ENCODE measurements at regions not wholly inside any gene's neighbourhood (a gene's known extent, or its start where the extent isn't known, plus 50 kb on each side); places are given as distances from the start of the nearest gene placed in this dataset.

DNA sequence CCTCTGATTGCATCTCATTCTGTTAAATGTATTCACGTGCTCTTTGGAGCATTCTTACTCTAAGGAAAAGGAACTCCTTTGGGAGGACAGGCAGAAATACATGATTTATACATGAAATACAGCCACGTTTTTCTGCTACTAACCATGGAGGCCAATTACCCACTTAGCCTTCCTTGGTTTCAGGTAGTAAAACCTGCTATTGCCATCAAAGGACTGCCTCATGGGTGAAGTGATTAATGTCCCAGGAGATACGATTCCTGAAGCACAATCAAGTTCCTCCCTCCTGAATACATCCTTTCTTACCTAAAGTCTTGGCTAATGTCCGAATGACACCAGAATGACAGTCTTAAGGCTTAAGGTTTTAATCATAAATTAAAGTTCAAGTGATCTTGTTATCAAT is 58.5 kb upstream of the PIK3CG start:
- TF ChIP-seq, protein P1, sequence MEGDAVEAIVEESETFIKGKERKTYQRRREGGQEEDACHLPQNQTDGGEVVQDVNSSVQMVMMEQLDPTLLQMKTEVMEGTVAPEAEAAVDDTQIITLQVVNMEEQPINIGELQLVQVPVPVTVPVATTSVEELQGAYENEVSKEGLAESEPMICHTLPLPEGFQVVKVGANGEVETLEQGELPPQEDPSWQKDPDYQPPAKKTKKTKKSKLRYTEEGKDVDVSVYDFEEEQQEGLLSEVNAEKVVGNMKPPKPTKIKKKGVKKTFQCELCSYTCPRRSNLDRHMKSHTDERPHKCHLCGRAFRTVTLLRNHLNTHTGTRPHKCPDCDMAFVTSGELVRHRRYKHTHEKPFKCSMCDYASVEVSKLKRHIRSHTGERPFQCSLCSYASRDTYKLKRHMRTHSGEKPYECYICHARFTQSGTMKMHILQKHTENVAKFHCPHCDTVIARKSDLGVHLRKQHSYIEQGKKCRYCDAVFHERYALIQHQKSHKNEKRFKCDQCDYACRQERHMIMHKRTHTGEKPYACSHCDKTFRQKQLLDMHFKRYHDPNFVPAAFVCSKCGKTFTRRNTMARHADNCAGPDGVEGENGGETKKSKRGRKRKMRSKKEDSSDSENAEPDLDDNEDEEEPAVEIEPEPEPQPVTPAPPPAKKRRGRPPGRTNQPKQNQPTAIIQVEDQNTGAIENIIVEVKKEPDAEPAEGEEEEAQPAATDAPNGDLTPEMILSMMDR (IDR thresholded peaks at IDR 0.05), result no peak
- TF ChIP-seq POLR2A (IDR thresholded peaks at IDR 0.05), result no peak
- no peak for TF ChIP-seq EP300 (IDR thresholded peaks at IDR 0.05)

Data from tibial nerve (tissue), 4 donors.